Limb (tissue), 2 donors: ENCODE measurements at regions not wholly inside any gene's neighbourhood (a gene's known extent, or its start where the extent isn't known, plus 50 kb on each side); places are given as distances from the start of the nearest gene placed in this dataset.
A peak's percentile ranks its signal among the peaks of the same experiment; 100 is the strongest.

Source experiments
- DNase-seq, 2 donors: peaks; one replicate each; pipeline ENCODE4 v3.0.0-alpha.2; 2016; ENCODE audit errors: extremely low spot score in 2 of 2

- no peak for DNase-seq
Observed at GRCh38 chr2:125853626-125854025, 802.3 kb upstream of the GYPC start.

GRCh38 chr2:125855204-125855603, 800.8 kb upstream of the GYPC start:
- DNase-seq: no peak

- no peak for DNase-seq
Observed at GRCh38 chr2:125857971-125858794, 797.8 kb upstream of the GYPC start.

- DNase-seq: no peak
Observed at GRCh38 chr2:125861461-125861860, 794.5 kb upstream of the GYPC start.

- no peak for DNase-seq
Observed at GRCh38 chr2:125867908-125868307, 788.0 kb upstream of the GYPC start.

GRCh38 chr2:125870264-125870663, 785.7 kb upstream of the GYPC start:
- no peak for DNase-seq

- DNase-seq: no peak
Observed at GRCh38 chr2:125870746-125871145, 785.2 kb upstream of the GYPC start.

- DNase-seq: peak in 1 of 2 donors; percentile 66
Observed at GRCh38 chr2:125874564-125874963, 781.4 kb upstream of the GYPC start.

GRCh38 chr2:125885340-125885739, 770.6 kb upstream of the GYPC start:
- DNase-seq: no peak

GRCh38 chr2:125886153-125886552, 769.8 kb upstream of the GYPC start:
- DNase-seq: no peak

GRCh38 chr2:125901278-125901677, 754.7 kb upstream of the GYPC start:
- DNase-seq: no peak

- DNase-seq: no peak
Observed at GRCh38 chr2:125925891-125926546, 729.9 kb upstream of the GYPC start.

- DNase-seq: no peak
Observed at GRCh38 chr2:125935559-125935958, 720.4 kb upstream of the GYPC start.

GRCh38 chr2:125942585-125943424, 713.2 kb upstream of the GYPC start:
- no peak for DNase-seq

GRCh38 chr2:125959047-125959446, 696.9 kb upstream of the GYPC start:
- DNase-seq: no peak

GRCh38 chr2:125961739-125962138, 694.2 kb upstream of the GYPC start:
- no peak for DNase-seq

GRCh38 chr2:125979886-125980285, 676.1 kb upstream of the GYPC start:
- DNase-seq: no peak

GRCh38 chr2:125983364-125983763, 672.6 kb upstream of the GYPC start:
- no peak for DNase-seq

- DNase-seq: no peak
Observed at GRCh38 chr2:126029316-126029715, 626.6 kb upstream of the GYPC start.

GRCh38 chr2:126038861-126039260, 617.1 kb upstream of the GYPC start:
- no peak for DNase-seq

- no peak for DNase-seq
Observed at GRCh38 chr2:126041391-126042047, 614.4 kb upstream of the GYPC start.

GRCh38 chr2:126042089-126042488, 613.9 kb upstream of the GYPC start:
- DNase-seq: no peak
